HCT116 (cell line): ENCODE measurements at regions not wholly inside any gene's neighbourhood (a gene's known extent, or its start where the extent isn't known, plus 50 kb on each side); places are given as distances from the start of the nearest gene placed in this dataset.

Source experiments
- ATAC-seq: fragments of 200-7000 bp; cut with Tn5 transposase; 2 replicates; pipeline ENCODE4 v1.9.1; 2020; ENCODE audit warnings: mild to moderate bottlenecking, moderate library complexity
- BruUV-seq: library from RNA; stranded (reverse); fragments of 400-500 nt; replicated peaks from 2 replicates; lab custom pipeline; 2021; lab: Mats Ljungman, UMichigan
- CTCF ChIA-PET: fragments of 300-600 bp; sonication (Branson Sonifier 250); formaldehyde crosslinking; loops from one replicate; lab custom pipeline; 2021; ENCODE audit warnings: antibody characterized with exemption; lab: Charles Lee
- POLR2A ChIA-PET: fragments of 300-600, 350-600 bp; sonication (Branson Sonifier 250); formaldehyde crosslinking; loops from one replicate; lab custom pipeline; 2021; ENCODE audit warnings: antibody characterized with exemption; lab: Charles Lee
- RAD21 ChIA-PET, 2 experiments: fragments of 300-600 bp; sonication (Branson Sonifier 250); formaldehyde crosslinking; loops; one replicate each; lab custom pipeline; 2023; ENCODE audit warnings: low total read pairs in 2 of 2; ENCODE audit not compliant: uncharacterized antibody in 2 of 2, unreplicated experiment in 2 of 2, low non-redundant PET in 1 of 2; lab: Charles Lee
- DNase-seq: peaks from one replicate; pipeline ENCODE4 v3.0.0-alpha.2; 2010; ENCODE audit warnings: low read depth, low spot score
- H2AFZ ChIP-seq: fragments of 200-600 bp; shearing (Covaris generic), sonication (generic); 2 replicates; pipeline ENCODE4 v1.6.1; 2017; ENCODE audit warnings: low read depth, mixed run types, mixed read lengths, antibody characterized with exemption, low read length; ENCODE audit not compliant: poor library complexity, severe bottlenecking
- H3K27ac ChIP-seq: 2 replicates; pipeline ENCODE4 v1.5.1; 2012; ENCODE audit warnings: low read depth, low read length
- H3K27me3 ChIP-seq: fragments of 200-600 bp; sonication (generic); 2 replicates; pipeline ENCODE4 v1.6.1; 2016; ENCODE audit warnings: mixed run types, low read length, mixed read lengths; ENCODE audit not compliant: insufficient read depth
- H3K36me3 ChIP-seq, 2 experiments: fragments of 200-500 bp in 1 of 2; fragments of 200-600 bp in 1 of 2; sonication (Bioruptor generic) in 1 of 2; sonication (generic) in 1 of 2; 2 replicates each; pipeline versions ENCODE4 v1.5.1 to v1.6.1; 2014 to 2016; ENCODE audit warnings: low read length in 2 of 2, inconsistent platforms in 1 of 2, mixed read lengths in 1 of 2, mixed run types in 1 of 2; ENCODE audit not compliant: insufficient read depth in 2 of 2, control insufficient read depth in 1 of 2
- H3K4me1 ChIP-seq, 2 experiments: fragments of 200-600 bp in 1 of 2; sonication (generic) in 1 of 2; 2 replicates each; pipeline versions ENCODE4 v1.5.1 to v1.6.1; 2012 to 2017; ENCODE audit warnings: low read length in 2 of 2, inconsistent platforms in 1 of 2, mild to moderate bottlenecking in 1 of 2, mixed read lengths in 1 of 2, mixed run types in 1 of 2, moderate library complexity in 1 of 2; ENCODE audit not compliant: insufficient read depth in 2 of 2, control insufficient read depth in 1 of 2
- H3K4me2 ChIP-seq: fragments of 200-600 bp; sonication (generic); 2 replicates; pipeline ENCODE4 v1.6.1; 2017; ENCODE audit warnings: mixed run types, low read length, mixed read lengths
- H3K4me3 ChIP-seq, 2 experiments: fragments of 200-600 bp in 1 of 2; sonication (generic) in 1 of 2; replicated peaks in 1 of 2; 2 replicates each; pipeline ENCODE4 v1.5.1; 2011 to 2016; ENCODE audit warnings: low read length in 2 of 2, control low read depth in 1 of 2, low read depth in 1 of 2, mild to moderate bottlenecking in 1 of 2, mixed read lengths in 1 of 2, mixed run types in 1 of 2
- H3K79me2 ChIP-seq: fragments of 200-600 bp; sonication (generic); 2 replicates; pipeline ENCODE4 v1.6.1; 2017; ENCODE audit warnings: mild to moderate bottlenecking, mixed run types, low read length, moderate library complexity, mixed read lengths; ENCODE audit not compliant: insufficient read depth
- H3K9ac ChIP-seq: fragments of 200-600 bp; sonication (generic); 2 replicates; pipeline ENCODE4 v1.6.1; 2016; ENCODE audit warnings: low read length, mixed read lengths
- H3K9me2 ChIP-seq: fragments of 200-600 bp; sonication (generic), shearing (Covaris generic); 2 replicates; pipeline ENCODE4 v1.6.1; 2017; ENCODE audit warnings: mixed run types, mild to moderate bottlenecking, moderate library complexity; ENCODE audit not compliant: insufficient read depth
- H3K9me3 ChIP-seq, 2 experiments: fragments of 200-500 bp in 1 of 2; fragments of 200-600 bp in 1 of 2; sonication (Bioruptor generic) in 1 of 2; sonication (generic) in 1 of 2; 2 replicates each; pipeline ENCODE4 v1.6.1; 2014 to 2017; ENCODE audit warnings: low read length in 2 of 2, mixed read lengths in 2 of 2, inconsistent platforms in 1 of 2, low read depth in 1 of 2, mild to moderate bottlenecking in 1 of 2, mixed run types in 1 of 2, moderate library complexity in 1 of 2; ENCODE audit not compliant: control insufficient read depth in 1 of 2, insufficient read depth in 1 of 2
- H4K20me1 ChIP-seq: fragments of 200-600 bp; sonication (generic), shearing (Covaris generic); 2 replicates; pipeline ENCODE4 v1.6.1; 2017; ENCODE audit warnings: mixed run types, mild to moderate bottlenecking, moderate library complexity; ENCODE audit not compliant: insufficient read depth
- CBX3 ChIP-seq: IDR thresholded peaks from 2 replicates; pipeline ENCODE4 v1.6.1; 2012; ENCODE audit warnings: low read depth
- ELF1 ChIP-seq: IDR thresholded peaks from 2 replicates; pipeline ENCODE4 v1.6.1; 2012; ENCODE audit warnings: low read depth, borderline replicate concordance
- EZH2phosphoT487 ChIP-seq: fragments of 200-600 bp; IDR thresholded peaks from 2 replicates; pipeline ENCODE4 v1.6.1; 2018; ENCODE audit warnings: antibody characterized with exemption, borderline replicate concordance
- FOSL1 ChIP-seq: IDR thresholded peaks from 2 replicates; pipeline ENCODE4 v1.6.1; 2012; ENCODE audit warnings: low read depth
- JUND ChIP-seq: IDR thresholded peaks from 2 replicates; pipeline ENCODE4 v1.6.1; 2012
- POLR2AphosphoS5 ChIP-seq: IDR thresholded peaks from 2 replicates; pipeline ENCODE4 v1.6.1; 2011; ENCODE audit warnings: mild to moderate bottlenecking, low read depth, low read length, moderate library complexity
- SIN3A ChIP-seq: IDR thresholded peaks from 2 replicates; pipeline ENCODE4 v1.6.1; 2012; ENCODE audit warnings: low read depth
- SRF ChIP-seq: IDR thresholded peaks from 2 replicates; pipeline ENCODE4 v1.6.1; 2012; ENCODE audit warnings: low read depth
- YY1 ChIP-seq: IDR thresholded peaks from 2 replicates; pipeline ENCODE4 v1.6.1; 2011; ENCODE audit warnings: low read length, low read depth, moderate library complexity, mild to moderate bottlenecking; ENCODE audit not compliant: insufficient replicate concordance; ENCODE audit errors: extremely low read depth
- ZFX ChIP-seq: fragments of 450-650 bp; IDR thresholded peaks from 2 replicates; pipeline ENCODE4 v1.6.1; 2017
- ZNF274 ChIP-seq: fragments of 200-500 bp; sonication (Bioruptor generic); IDR thresholded peaks from 2 replicates; pipeline ENCODE4 v1.6.1; 2014; ENCODE audit warnings: mild to moderate bottlenecking, low read depth, low read length, inconsistent platforms
- intact Hi-C: fragments of 100-400 bp; cut with micrococcal nuclease; formaldehyde crosslinking; loops from 2 replicates; pipeline ENCODE4 v1.10.0; 2022
- TF ChIP-seq, protein P1 (sequence below): IDR thresholded peaks from 2 replicates; pipeline ENCODE4 v1.6.1; 2012; ENCODE audit warnings: low read depth
- TF ChIP-seq, protein P2 (sequence below): IDR thresholded peaks from 2 replicates; pipeline ENCODE4 v1.6.1; 2012
- TF ChIP-seq, protein P3 (sequence below), 3 experiments: fragments of 200-600 bp in 1 of 3; sonication (generic) in 1 of 3; IDR thresholded peaks in 2 of 3; conservative IDR thresholded peaks in 1 of 3; 2 replicates each; pipeline ENCODE4 v1.5.1; 2012 to 2017; ENCODE audit warnings: low read depth in 2 of 3, low read length in 2 of 3, antibody characterized with exemption in 1 of 3, borderline replicate concordance in 1 of 3, control low read depth in 1 of 3, mild to moderate bottlenecking in 1 of 3, mixed read lengths in 1 of 3, mixed run types in 1 of 3, moderate library complexity in 1 of 3; ENCODE audit not compliant: insufficient read depth in 1 of 3
- TF ChIP-seq, protein P4 (sequence below): IDR thresholded peaks from 2 replicates; pipeline ENCODE4 v1.6.1; 2012

DNA sequence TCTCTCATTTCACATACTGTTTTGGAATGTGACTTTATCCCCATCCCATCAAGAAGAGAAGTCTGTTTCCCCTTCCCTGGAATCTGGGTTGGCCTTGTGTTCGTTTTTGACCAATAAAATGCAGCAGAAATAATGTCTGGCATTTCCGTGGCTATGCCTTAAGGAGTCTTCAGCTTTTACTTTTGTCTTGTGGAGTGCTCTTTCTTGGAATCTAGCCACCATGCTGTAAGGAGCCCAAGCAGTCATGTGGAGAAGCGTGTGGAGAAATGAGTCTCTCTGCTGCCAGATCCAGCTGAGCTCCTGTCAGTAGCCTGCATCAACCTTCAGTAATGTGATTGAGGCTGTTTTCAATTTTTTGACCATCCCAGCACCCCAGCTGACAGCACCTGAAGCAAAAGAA, 84.4 kb upstream of the ARMCX2 start (continued):
- TF ChIP-seq, protein P1, sequence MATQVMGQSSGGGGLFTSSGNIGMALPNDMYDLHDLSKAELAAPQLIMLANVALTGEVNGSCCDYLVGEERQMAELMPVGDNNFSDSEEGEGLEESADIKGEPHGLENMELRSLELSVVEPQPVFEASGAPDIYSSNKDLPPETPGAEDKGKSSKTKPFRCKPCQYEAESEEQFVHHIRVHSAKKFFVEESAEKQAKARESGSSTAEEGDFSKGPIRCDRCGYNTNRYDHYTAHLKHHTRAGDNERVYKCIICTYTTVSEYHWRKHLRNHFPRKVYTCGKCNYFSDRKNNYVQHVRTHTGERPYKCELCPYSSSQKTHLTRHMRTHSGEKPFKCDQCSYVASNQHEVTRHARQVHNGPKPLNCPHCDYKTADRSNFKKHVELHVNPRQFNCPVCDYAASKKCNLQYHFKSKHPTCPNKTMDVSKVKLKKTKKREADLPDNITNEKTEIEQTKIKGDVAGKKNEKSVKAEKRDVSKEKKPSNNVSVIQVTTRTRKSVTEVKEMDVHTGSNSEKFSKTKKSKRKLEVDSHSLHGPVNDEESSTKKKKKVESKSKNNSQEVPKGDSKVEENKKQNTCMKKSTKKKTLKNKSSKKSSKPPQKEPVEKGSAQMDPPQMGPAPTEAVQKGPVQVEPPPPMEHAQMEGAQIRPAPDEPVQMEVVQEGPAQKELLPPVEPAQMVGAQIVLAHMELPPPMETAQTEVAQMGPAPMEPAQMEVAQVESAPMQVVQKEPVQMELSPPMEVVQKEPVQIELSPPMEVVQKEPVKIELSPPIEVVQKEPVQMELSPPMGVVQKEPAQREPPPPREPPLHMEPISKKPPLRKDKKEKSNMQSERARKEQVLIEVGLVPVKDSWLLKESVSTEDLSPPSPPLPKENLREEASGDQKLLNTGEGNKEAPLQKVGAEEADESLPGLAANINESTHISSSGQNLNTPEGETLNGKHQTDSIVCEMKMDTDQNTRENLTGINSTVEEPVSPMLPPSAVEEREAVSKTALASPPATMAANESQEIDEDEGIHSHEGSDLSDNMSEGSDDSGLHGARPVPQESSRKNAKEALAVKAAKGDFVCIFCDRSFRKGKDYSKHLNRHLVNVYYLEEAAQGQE, result no peak

DNA sequence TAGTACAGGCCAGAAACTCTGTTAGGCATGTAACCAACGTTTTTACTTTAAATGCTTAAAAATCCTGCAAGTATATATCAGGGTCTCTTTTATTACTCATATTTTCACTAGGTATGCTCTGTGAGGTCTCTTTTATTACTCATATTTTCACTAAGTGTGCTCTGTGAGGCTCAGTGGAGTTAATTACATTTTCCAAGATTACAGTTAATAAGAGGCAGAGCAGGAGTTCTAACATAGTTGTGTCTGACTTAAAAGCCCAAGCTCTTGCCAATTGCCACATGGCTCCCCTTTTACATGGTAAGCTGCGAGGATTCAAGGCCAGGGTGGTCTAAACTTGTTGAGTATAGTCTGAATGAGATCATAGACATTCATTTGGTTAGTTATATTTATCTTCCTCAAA, 81.0 kb upstream of the ARMCX2 start:
- intact Hi-C loops, result no loop called here
- no peaks in the 10 kb centered on the region for H3K79me2 ChIP-seq
- CTCF ChIA-PET, result no interaction called here
- H3K36me3 ChIP-seq, result no peaks in the 10 kb centered on the region
- no TSS peak for BruUV-seq
- no peak overlapping the region for H3K4me3 ChIP-seq
- H4K20me1 ChIP-seq, result no peaks in the 10 kb centered on the region
- no peak overlapping the region for H3K27ac ChIP-seq
- no peak overlapping the region for H3K9ac ChIP-seq
- DNase-seq, result no peak
- no peak overlapping the region for H3K4me2 ChIP-seq
- H3K9me2 ChIP-seq, result no peaks in the 10 kb centered on the region
- POLR2A ChIA-PET, result no interaction called here
- no peaks in the 10 kb centered on the region for H3K4me1 ChIP-seq
- H3K27me3 ChIP-seq, result 0 out of 2 replicates have a peak, but pooled peaks cover 2% of the 10 kb centered on the region
- H3K9me3 ChIP-seq, result no peaks in the 10 kb centered on the region
- no peak for ATAC-seq
- RAD21 ChIA-PET, result no interaction called here
- H2AFZ ChIP-seq, result no peak overlapping the region
- TF ChIP-seq POLR2AphosphoS5, result no peak
- TF ChIP-seq ZNF274, result no peak
- TF ChIP-seq EZH2phosphoT487, result no peak
- TF ChIP-seq FOSL1, result no peak
- TF ChIP-seq SRF, result no peak
- TF ChIP-seq, protein P2, sequence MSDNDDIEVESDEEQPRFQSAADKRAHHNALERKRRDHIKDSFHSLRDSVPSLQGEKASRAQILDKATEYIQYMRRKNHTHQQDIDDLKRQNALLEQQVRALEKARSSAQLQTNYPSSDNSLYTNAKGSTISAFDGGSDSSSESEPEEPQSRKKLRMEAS, result no peak
- no peak for TF ChIP-seq SIN3A
- TF ChIP-seq, protein P3, sequence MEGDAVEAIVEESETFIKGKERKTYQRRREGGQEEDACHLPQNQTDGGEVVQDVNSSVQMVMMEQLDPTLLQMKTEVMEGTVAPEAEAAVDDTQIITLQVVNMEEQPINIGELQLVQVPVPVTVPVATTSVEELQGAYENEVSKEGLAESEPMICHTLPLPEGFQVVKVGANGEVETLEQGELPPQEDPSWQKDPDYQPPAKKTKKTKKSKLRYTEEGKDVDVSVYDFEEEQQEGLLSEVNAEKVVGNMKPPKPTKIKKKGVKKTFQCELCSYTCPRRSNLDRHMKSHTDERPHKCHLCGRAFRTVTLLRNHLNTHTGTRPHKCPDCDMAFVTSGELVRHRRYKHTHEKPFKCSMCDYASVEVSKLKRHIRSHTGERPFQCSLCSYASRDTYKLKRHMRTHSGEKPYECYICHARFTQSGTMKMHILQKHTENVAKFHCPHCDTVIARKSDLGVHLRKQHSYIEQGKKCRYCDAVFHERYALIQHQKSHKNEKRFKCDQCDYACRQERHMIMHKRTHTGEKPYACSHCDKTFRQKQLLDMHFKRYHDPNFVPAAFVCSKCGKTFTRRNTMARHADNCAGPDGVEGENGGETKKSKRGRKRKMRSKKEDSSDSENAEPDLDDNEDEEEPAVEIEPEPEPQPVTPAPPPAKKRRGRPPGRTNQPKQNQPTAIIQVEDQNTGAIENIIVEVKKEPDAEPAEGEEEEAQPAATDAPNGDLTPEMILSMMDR (IDR thresholded peaks at IDR 0.05 in 2 of 3, conservative IDR thresholded peaks at IDR 0.05 in 1 of 3; ENCODE audit: borderline replicate concordance in 1 of 3, insufficient read depth in 1 of 3, low read depth in 2 of 3, low read length in 2 of 3), result no peak
- no peak for TF ChIP-seq ELF1
- no peak for TF ChIP-seq YY1
- no peak for TF ChIP-seq JUND
- TF ChIP-seq CBX3, result no peak
- TF ChIP-seq, protein P4, sequence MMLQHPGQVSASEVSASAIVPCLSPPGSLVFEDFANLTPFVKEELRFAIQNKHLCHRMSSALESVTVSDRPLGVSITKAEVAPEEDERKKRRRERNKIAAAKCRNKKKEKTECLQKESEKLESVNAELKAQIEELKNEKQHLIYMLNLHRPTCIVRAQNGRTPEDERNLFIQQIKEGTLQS, result no peak
- TF ChIP-seq, protein P1, result no peak
- TF ChIP-seq ZFX, result no peak
